Spleen (tissue), 11 donors: ENCODE measurements at regions not wholly inside any gene's neighbourhood (a gene's known extent, or its start where the extent isn't known, plus 50 kb on each side); places are given as distances from the start of the nearest gene placed in this dataset.

Experiments
- DNase-seq: peaks from one replicate; pipeline ENCODE4 v3.0.0-alpha.2; 2020
- H3K27ac ChIP-seq, 8 donors: fragments of 200-600 bp; sonication (generic) in 7 of 8; 1 replicate in 4 of 8; 2 replicates in 4 of 8; pipeline versions ENCODE4 v1.5.0 to v1.8.0; 2016 to 2021; ENCODE audit warnings: inconsistent platforms in 4 of 8, mild to moderate bottlenecking in 4 of 8, moderate library complexity in 1 of 8
- H3K27me3 ChIP-seq, 7 donors: fragments of 200-600 bp; sonication (generic) in 6 of 7; replicated peaks in 1 of 7; 1 replicate in 4 of 7; 2 replicates in 3 of 7; pipeline versions ENCODE4 v1.5.0 to v1.8.0; 2016 to 2021; ENCODE audit warnings: inconsistent platforms in 3 of 7, mild to moderate bottlenecking in 1 of 7
- H3K36me3 ChIP-seq, 6 donors: fragments of 200-600 bp; sonication (generic) in 5 of 6; 1 replicate in 4 of 6; 2 replicates in 2 of 6; pipeline versions ENCODE4 v1.5.0 to v1.8.0; 2016 to 2021; ENCODE audit warnings: inconsistent platforms in 2 of 6
- H3K4me1 ChIP-seq, 6 donors: fragments of 200-600 bp; sonication (generic) in 5 of 6; 1 replicate in 3 of 6; 2 replicates in 3 of 6; pipeline versions ENCODE4 v1.5.0 to v1.8.0; 2016 to 2021; ENCODE audit warnings: inconsistent platforms in 3 of 6
- H3K4me3 ChIP-seq, 8 donors: fragments of 200-600 bp; sonication (generic) in 7 of 8; 1 replicate in 4 of 8; 2 replicates in 4 of 8; pipeline versions ENCODE4 v1.5.0 to v1.8.0; 2016 to 2021; ENCODE audit warnings: inconsistent platforms in 4 of 8, mild to moderate bottlenecking in 4 of 8, moderate library complexity in 2 of 8
- H3K9me3 ChIP-seq, 8 donors: fragments of 200-600 bp; sonication (generic) in 7 of 8; 1 replicate in 4 of 8; 2 replicates in 4 of 8; pipeline versions ENCODE4 v1.5.0 to v1.8.0; 2016 to 2021; ENCODE audit warnings: inconsistent platforms in 4 of 8
- POLR2A ChIP-seq, 3 donors: fragments of 450-650 bp; IDR thresholded peaks; one replicate each; pipeline ENCODE4 v1.5.1; 2017; ENCODE audit warnings: antibody characterized with exemption in 3 of 3, mild to moderate bottlenecking in 1 of 3
- POLR2AphosphoS5 ChIP-seq, 3 donors: sonication (generic); formaldehyde crosslinking; IDR thresholded peaks; one replicate each; pipeline ENCODE4 v1.5.1; 2017; ENCODE audit warnings: antibody characterized with exemption in 3 of 3
- WGBS, 5 donors: extraction: QIAGEN DNeasy Blood & Tissue Kit in 3 of 5; methylation state at CpG; one replicate each; pipeline versions ENCODE4 v1.1.5 to v1.1.7; 2013 to 2018; 5-methylcytosine and 5-hydroxymethylcytosine counted together
- intact Hi-C: fragments of 100-400 bp; cut with DNase I; formaldehyde crosslinking; loops from one replicate; pipeline ENCODE4 v1.15.0; 2023; ENCODE audit warnings: low total_unique reads
- TF ChIP-seq, protein P1 (sequence below), 11 experiments: fragments of 200-600 bp in 7 of 11; fragments of 450-650 bp in 4 of 11; sonication (generic) in 4 of 11; IDR thresholded peaks in 8 of 11; conservative IDR thresholded peaks in 3 of 11; 1 replicate in 7 of 11; 2 replicates in 4 of 11; pipeline versions ENCODE4 v1.4.0 to v1.8.0; 2016 to 2021; ENCODE audit warnings: antibody characterized with exemption in 11 of 11, inconsistent platforms in 4 of 11, mild to moderate bottlenecking in 1 of 11
- donor health status: healthy with polysubstance abuse.
- donor health status: DM: no; HTN: no; CAD: no; lungs with moderate emphysema.
- donor health status: DM: no; HTN: no; CAD: no.
- donor health status: Bipolar disorder and iron deficiency.
- donor health status: healthy.
- donor health status: DM: no; HTN: no; CAD: no.
- donor health status: DM: yes; HTN: yes; CAD: no.

DNA sequence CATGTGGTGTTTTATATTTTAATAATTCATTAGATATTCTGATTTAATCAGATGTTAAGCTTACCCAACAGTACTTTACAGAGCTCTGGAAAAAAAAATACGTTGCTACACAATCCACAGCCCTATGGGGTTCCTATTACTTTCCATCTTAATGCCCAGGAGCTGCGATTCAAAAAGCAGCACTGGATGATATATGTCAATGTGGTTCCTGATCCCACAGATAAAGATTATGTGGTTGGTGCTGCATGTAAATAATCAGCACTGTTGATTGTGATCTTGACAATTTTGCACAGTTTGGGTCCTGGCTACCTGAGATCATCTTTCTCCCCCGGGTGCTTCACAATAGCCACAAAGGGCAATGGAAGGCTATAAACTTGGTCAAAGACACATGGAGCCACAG is 72.7 kb upstream of the DCLK2 start:
- Histone ChIP-seq H3K27ac (no peak overlapping the region), H3K4me3 (no peak overlapping the region), H3K9me3 (no peaks in the 10 kb centered on the region), H3K36me3 (no peaks in the 10 kb centered on the region), H3K27me3 (peaks cover 0 to 9% (median 0%) of the 10 kb centered on the region in 7 donors), H3K4me1 (peaks cover 0 to 6% (median 0%) of the 10 kb centered on the region in 6 donors)
- WGBS, 5 donors: 28 to 42% (median 36%) methylated on average over 3 of the region's 3 CpGs
- intact Hi-C loops: no loop called here
- DNase-seq: no peak
- TF ChIP-seq POLR2AphosphoS5 (IDR thresholded peaks at IDR 0.05) (no peak), POLR2A (IDR thresholded peaks at IDR 0.05) (no peak)
- TF ChIP-seq, protein P1, sequence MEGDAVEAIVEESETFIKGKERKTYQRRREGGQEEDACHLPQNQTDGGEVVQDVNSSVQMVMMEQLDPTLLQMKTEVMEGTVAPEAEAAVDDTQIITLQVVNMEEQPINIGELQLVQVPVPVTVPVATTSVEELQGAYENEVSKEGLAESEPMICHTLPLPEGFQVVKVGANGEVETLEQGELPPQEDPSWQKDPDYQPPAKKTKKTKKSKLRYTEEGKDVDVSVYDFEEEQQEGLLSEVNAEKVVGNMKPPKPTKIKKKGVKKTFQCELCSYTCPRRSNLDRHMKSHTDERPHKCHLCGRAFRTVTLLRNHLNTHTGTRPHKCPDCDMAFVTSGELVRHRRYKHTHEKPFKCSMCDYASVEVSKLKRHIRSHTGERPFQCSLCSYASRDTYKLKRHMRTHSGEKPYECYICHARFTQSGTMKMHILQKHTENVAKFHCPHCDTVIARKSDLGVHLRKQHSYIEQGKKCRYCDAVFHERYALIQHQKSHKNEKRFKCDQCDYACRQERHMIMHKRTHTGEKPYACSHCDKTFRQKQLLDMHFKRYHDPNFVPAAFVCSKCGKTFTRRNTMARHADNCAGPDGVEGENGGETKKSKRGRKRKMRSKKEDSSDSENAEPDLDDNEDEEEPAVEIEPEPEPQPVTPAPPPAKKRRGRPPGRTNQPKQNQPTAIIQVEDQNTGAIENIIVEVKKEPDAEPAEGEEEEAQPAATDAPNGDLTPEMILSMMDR (IDR thresholded peaks at IDR 0.05 in 8 of 11, conservative IDR thresholded peaks at IDR 0.05 in 3 of 11): no peak

DNA sequence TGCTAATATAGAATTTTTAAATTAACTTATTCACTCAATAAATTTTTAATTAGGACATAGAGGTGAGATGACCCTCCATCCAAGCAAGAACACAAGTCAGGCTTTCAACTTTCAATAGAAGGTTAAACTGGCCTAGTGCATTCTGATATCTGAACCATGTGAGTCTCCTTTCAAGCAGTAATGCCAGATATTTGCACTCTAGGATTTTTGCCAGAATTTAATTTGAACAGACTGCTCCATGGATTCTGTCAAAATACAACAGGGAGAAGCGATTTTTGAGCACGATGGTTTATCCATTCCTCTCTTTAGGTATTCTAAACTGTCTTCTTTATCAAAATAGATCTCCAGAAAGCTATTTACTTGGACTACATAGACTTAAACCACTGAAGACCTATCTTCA is 72.0 kb upstream of the DCLK2 start:
- no peak for DNase-seq
- Histone ChIP-seq H3K4me3 (no peak overlapping the region), H3K4me1 (peaks cover 0 to 6% (median 0%) of the 10 kb centered on the region in 6 donors), H3K36me3 (no peaks in the 10 kb centered on the region), H3K27me3 (peaks cover 0 to 9% (median 0%) of the 10 kb centered on the region in 7 donors), H3K27ac (no peak overlapping the region), H3K9me3 (no peaks in the 10 kb centered on the region)
- intact Hi-C loops: no loop called here
- WGBS, 5 donors: 64 to 88% (median 86%) methylated on average over 2 of the region's 2 CpGs
- no peak for TF ChIP-seq POLR2A (IDR thresholded peaks at IDR 0.05)
- TF ChIP-seq, protein P1 (IDR thresholded peaks at IDR 0.05 in 8 of 11, conservative IDR thresholded peaks at IDR 0.05 in 3 of 11): no peak
- TF ChIP-seq POLR2AphosphoS5 (IDR thresholded peaks at IDR 0.05): no peak

- H3K27ac ChIP-seq: no peak overlapping the region
- WGBS, 5 donors: 83 to 95% (median 88%) methylated on average over 3 of the region's 3 CpGs
- H3K27me3 ChIP-seq: peaks cover 0 to 9% (median 0%) of the 10 kb centered on the region in 7 donors
- no peak overlapping the region for H3K4me3 ChIP-seq
- DNase-seq: no peak
- H3K36me3 ChIP-seq: no peaks in the 10 kb centered on the region
- TF ChIP-seq, protein P1 (IDR thresholded peaks at IDR 0.05 in 8 of 11, conservative IDR thresholded peaks at IDR 0.05 in 3 of 11): no peak
- TF ChIP-seq POLR2A (IDR thresholded peaks at IDR 0.05) (no peak), POLR2AphosphoS5 (IDR thresholded peaks at IDR 0.05) (no peak)
- intact Hi-C loops: no loop called here
- H3K9me3 ChIP-seq: no peaks in the 10 kb centered on the region
- peaks cover 0 to 6% (median 0%) of the 10 kb centered on the region in 6 donors for H3K4me1 ChIP-seq
Measured at GRCh38 chr4:150007512-150007911, 70.7 kb upstream of the DCLK2 start.

- Histone ChIP-seq H3K9me3 (no peaks in the 10 kb centered on the region), H3K36me3 (no peaks in the 10 kb centered on the region), H3K27ac (no peak overlapping the region), H3K27me3 (peaks cover 0 to 9% (median 0%) of the 10 kb centered on the region in 7 donors), H3K4me1 (peaks cover 0 to 6% (median 0%) of the 10 kb centered on the region in 6 donors), H3K4me3 (no peak overlapping the region)
- intact Hi-C loops: no loop called here
- 55 to 71% (median 61%) methylated on average over 2 of the region's 2 CpGs for WGBS, 5 donors
- DNase-seq: no peak
- TF ChIP-seq, protein P1 (IDR thresholded peaks at IDR 0.05 in 8 of 11, conservative IDR thresholded peaks at IDR 0.05 in 3 of 11): no peak
- TF ChIP-seq POLR2AphosphoS5 (IDR thresholded peaks at IDR 0.05) (no peak), POLR2A (IDR thresholded peaks at IDR 0.05) (no peak)
Measured at GRCh38 chr4:150008546-150008945, 69.7 kb upstream of the DCLK2 start.
